ENCODE measurements at regions not wholly inside any gene's neighbourhood (a gene's known extent, or its start where the extent isn't known, plus 50 kb on each side); places are given as distances from the start of the nearest gene placed in this dataset.
A peak's percentile ranks its signal among the peaks of the same experiment; 100 is the strongest.

- Histone ChIP-seq H3K4me3 (no peak overlapping the region), H3K27ac (no peak overlapping the region), H3K4me1 (replicated peaks in 1 of 2) (no peaks in the 10 kb centered on the region)
- in situ Hi-C loops (cut with MboI; ENCODE audit: low pct_unique_long_range_greater_than_20kb in 2 of 9, low sequenced_read_pairs in 9 of 9, unreplicated experiment in 9 of 9) = no loop called here
- 41 to 80% (median 72%) methylated on average over 1 to 6 of the region's 9 CpGs; no CpG with 5 or more reads in 2 of the 10 experiments for WGBS, 10 experiments
- ATAC-seq (replicated peaks in 6 of 8) = peak in 3 of 8 experiments; percentile 22 to 66 (median 40)
Measured at GRCh38 chr5:5017827-5018577, 122.1 kb upstream of the ADAMTS16 start.

GRCh38 chr5:5018578-5018970, 121.6 kb upstream of the ADAMTS16 start:
- no peak overlapping the region for H3K4me3 ChIP-seq
- H3K27ac ChIP-seq = no peak overlapping the region
- peak in 1 of 8 experiments; percentile 20 for ATAC-seq (replicated peaks in 6 of 8)
- in situ Hi-C loops (cut with MboI; ENCODE audit: low pct_unique_long_range_greater_than_20kb in 2 of 9, low sequenced_read_pairs in 9 of 9, unreplicated experiment in 9 of 9) = no loop called here
- no peaks in the 10 kb centered on the region for H3K4me1 ChIP-seq (replicated peaks in 1 of 2)
- WGBS, 10 experiments = 20 to 100% (median 50%) methylated on average over 1 to 4 of the region's 4 CpGs; no CpG with 5 or more reads in 2 of the 10 experiments

GRCh38 chr5:5021436-5021835, 118.7 kb upstream of the ADAMTS16 start:
- WGBS, 10 experiments = 52 to 100% (median 76%) methylated on average over 1 to 5 of the region's 5 CpGs; no CpG with 5 or more reads in 2 of the 10 experiments
- no peak for ATAC-seq (replicated peaks in 6 of 8)
- H3K27ac ChIP-seq = no peak overlapping the region
- H3K4me1 ChIP-seq (replicated peaks in 1 of 2) = no peaks in the 10 kb centered on the region
- in situ Hi-C loops (cut with MboI; ENCODE audit: low pct_unique_long_range_greater_than_20kb in 2 of 9, low sequenced_read_pairs in 9 of 9, unreplicated experiment in 9 of 9) = no loop called here
- no peak overlapping the region for H3K4me3 ChIP-seq

DNA sequence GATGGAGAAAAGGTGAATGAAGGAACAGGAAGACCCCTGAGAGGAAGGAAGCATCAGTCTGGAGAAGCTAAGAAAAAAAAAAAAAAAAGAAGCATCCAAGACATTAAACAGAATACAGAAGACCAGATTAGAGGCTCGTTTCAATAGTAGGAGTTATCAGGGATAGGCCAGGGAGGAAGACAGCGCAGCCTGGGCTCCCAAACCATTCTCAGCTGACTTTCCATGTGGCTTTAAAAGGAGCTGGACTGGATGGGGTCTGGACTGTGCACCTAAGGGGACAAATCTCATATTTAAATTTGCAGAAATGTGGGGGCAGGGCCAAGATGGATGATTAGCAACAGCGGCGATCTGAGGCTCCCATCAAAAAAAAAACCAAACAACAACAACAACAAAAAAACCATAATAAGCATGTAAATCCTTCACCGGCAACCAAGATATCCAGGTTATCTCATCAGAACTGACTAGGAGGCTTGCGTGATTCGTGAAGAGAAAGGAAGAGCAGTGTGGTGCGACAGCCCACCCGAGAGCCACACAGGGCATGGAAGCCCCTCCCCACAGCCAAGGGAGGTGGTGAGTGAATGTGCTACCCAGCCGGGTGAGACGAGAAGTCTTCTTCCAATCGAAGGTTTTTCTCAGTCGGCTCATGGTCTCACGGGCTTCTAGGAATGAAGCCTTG, 114.9 kb upstream of the ADAMTS16 start:
- H3K4me1 ChIP-seq (replicated peaks in 1 of 2) = no peaks in the 10 kb centered on the region
- 71 to 95% (median 79%) methylated on average over 3 to 11 of the region's 14 CpGs; no CpG with 5 or more reads in 2 of the 10 experiments for WGBS, 10 experiments
- ATAC-seq (replicated peaks in 6 of 8) = no peak
- no peak overlapping the region for H3K4me3 ChIP-seq
- in situ Hi-C loops (cut with MboI; ENCODE audit: low pct_unique_long_range_greater_than_20kb in 2 of 9, low sequenced_read_pairs in 9 of 9, unreplicated experiment in 9 of 9) = no loop called here
- H3K27ac ChIP-seq = no peak overlapping the region

- no peak overlapping the region for H3K27ac ChIP-seq
- H3K4me3 ChIP-seq = no peak overlapping the region
- in situ Hi-C loops (cut with MboI; ENCODE audit: low pct_unique_long_range_greater_than_20kb in 2 of 9, low sequenced_read_pairs in 9 of 9, unreplicated experiment in 9 of 9) = no loop called here
- WGBS, 10 experiments = 40 to 97% (median 85%) methylated on average over 4 to 10 of the region's 16 CpGs; no CpG with 5 or more reads in 3 of the 10 experiments
- no peak for ATAC-seq (replicated peaks in 6 of 8)
- no peaks in the 10 kb centered on the region for H3K4me1 ChIP-seq (replicated peaks in 1 of 2)
Measured at GRCh38 chr5:5025774-5026408, 114.2 kb upstream of the ADAMTS16 start.

DNA sequence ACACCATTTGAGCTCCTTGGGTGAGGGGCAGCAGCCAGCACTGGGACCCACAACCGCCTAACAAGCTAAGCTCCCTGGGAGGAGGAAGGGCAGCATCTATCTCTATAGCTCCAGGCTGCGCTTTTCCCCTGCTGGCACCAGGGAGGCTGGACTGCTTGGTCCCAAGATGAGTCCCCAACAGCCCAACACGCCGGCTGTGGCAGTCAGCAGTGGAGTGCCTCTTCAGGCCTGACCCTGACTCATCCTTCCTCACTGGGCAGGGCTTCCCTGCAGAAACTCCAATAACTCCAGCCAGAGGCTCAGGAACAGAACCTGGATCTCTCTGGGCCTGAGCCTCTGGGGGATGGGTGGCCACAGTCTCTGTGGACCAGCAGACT, 113.7 kb upstream of the ADAMTS16 start:
- in situ Hi-C loops (cut with MboI; ENCODE audit: low pct_unique_long_range_greater_than_20kb in 2 of 9, low sequenced_read_pairs in 9 of 9, unreplicated experiment in 9 of 9) = no loop called here
- no peak overlapping the region for H3K4me3 ChIP-seq
- ATAC-seq (replicated peaks in 6 of 8) = no peak
- no peak overlapping the region for H3K27ac ChIP-seq
- H3K4me1 ChIP-seq (replicated peaks in 1 of 2) = no peaks in the 10 kb centered on the region
- WGBS, 10 experiments = 33 to 94% (median 60%) methylated on average over 1 to 3 of the region's 4 CpGs; no CpG with 5 or more reads in 6 of the 10 experiments

GRCh38 chr5:5031665-5032064, 108.5 kb upstream of the ADAMTS16 start:
- Histone ChIP-seq H3K4me3 (no peak overlapping the region), H3K4me1 (replicated peaks in 1 of 2) (no peaks in the 10 kb centered on the region), H3K27ac (no peak overlapping the region)
- in situ Hi-C loops (cut with MboI; ENCODE audit: low pct_unique_long_range_greater_than_20kb in 2 of 9, low sequenced_read_pairs in 9 of 9, unreplicated experiment in 9 of 9) = no loop called here
- no peak for ATAC-seq (replicated peaks in 6 of 8)
- 0 to 90% (median 52%) methylated on average over 1 to 6 of the region's 6 CpGs; no CpG with 5 or more reads in 1 of the 10 experiments for WGBS, 10 experiments

DNA sequence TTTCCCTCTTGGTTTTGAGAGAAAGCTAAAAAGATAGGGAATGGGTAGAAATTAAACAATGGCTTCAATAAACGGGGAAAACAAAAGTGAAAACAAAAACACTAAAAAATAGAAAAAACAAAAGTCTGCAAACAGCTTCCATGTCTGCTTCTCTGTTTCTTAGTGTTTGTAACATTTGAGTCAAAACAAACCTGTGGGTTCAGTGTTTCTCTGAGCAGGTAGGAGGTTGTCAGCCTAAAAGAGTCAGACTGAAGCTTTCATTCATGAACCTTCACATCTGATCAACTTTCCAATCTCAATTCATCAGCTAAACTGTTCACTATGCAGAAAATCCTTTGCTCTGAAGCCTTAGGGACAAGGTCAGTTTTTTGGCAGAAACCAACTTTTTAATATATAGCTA, 102.5 kb upstream of the ADAMTS16 start:
- no peak for ATAC-seq (replicated peaks in 6 of 8)
- 12 to 90% (median 75%) methylated on average over 1 of the region's 1 CpG; no CpG with 5 or more reads in 1 of the 10 experiments for WGBS, 10 experiments
- H3K4me1 ChIP-seq (replicated peaks in 1 of 2) = no peaks in the 10 kb centered on the region
- H3K4me3 ChIP-seq = no peak overlapping the region
- H3K27ac ChIP-seq = no peak overlapping the region
- in situ Hi-C loops (cut with MboI; ENCODE audit: low pct_unique_long_range_greater_than_20kb in 2 of 9, low sequenced_read_pairs in 9 of 9, unreplicated experiment in 9 of 9) = no loop called here

DNA sequence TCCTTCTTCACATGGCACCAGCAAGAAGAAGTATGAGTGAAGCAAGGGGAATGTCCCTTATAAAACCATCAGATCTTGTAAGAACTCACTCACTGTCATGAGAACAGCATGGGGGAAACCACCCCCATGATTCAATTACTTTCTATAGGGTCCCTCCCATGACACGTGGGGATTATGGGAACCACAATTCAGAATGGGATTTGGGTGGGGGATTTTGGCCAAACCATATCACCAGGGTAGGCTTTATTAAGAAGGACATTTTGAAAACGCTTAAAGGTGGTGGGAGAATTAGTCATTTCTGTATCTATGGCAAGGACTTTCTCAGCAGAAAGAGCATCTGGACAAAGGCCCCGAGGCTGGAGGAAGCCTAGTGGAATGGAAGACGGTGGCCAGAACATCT, 100.2 kb upstream of the ADAMTS16 start:
- no peak overlapping the region for H3K27ac ChIP-seq
- in situ Hi-C loops (cut with MboI; ENCODE audit: low pct_unique_long_range_greater_than_20kb in 2 of 9, low sequenced_read_pairs in 9 of 9, unreplicated experiment in 9 of 9) = no loop called here
- no peaks in the 10 kb centered on the region for H3K4me1 ChIP-seq (replicated peaks in 1 of 2)
- no peak for ATAC-seq (replicated peaks in 6 of 8)
- no peak overlapping the region for H3K4me3 ChIP-seq
- 7 to 80% (median 46%) methylated on average over 1 to 3 of the region's 4 CpGs; no CpG with 5 or more reads in 1 of the 10 experiments for WGBS, 10 experiments

DNA sequence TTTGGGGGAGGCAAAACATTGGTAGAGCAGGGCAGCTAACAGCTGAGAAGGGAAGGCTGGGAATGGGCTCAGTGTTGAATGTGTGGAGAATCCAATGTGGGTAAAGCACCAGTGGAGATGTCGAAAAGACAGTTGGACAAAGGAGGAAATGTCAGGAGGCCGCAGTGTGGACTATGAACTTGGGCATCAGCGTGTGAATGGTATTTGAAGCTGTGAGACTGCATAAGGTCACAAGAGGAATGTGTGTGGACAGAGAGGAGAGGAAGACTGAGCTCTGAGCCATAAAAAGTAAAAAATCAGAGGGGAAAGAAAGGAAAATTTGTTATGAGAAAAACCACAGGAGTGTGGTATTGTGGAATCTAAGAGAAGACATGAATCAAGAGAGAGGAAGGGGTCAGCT, 99.4 kb upstream of the ADAMTS16 start:
- H3K4me1 ChIP-seq (replicated peaks in 1 of 2) = no peaks in the 10 kb centered on the region
- WGBS, 10 experiments = 16 to 90% (median 75%) methylated on average over 2 to 3 of the region's 3 CpGs; no CpG with 5 or more reads in 1 of the 10 experiments
- in situ Hi-C loops (cut with MboI; ENCODE audit: low pct_unique_long_range_greater_than_20kb in 2 of 9, low sequenced_read_pairs in 9 of 9, unreplicated experiment in 9 of 9) = no loop called here
- H3K4me3 ChIP-seq = no peak overlapping the region
- ATAC-seq (replicated peaks in 6 of 8) = no peak
- no peak overlapping the region for H3K27ac ChIP-seq

DNA sequence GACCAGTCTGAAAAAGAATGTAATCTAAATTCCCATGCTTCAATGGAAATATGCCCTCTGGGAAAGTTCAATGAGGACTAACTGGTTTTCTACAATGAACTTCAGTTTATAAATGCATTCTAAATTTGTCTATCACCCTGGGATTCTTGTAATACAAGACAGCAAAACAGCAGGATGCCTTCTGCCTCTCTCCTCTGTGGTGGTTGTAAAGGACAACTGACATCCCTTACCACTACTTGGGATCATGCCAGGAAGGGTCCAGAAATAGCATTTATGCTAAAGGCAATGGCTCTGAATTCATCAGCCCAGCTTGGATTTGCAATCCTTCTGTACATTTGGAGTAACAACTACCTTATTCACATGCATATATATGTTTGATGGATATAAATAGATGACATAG, 97.3 kb upstream of the ADAMTS16 start:
- Histone ChIP-seq H3K4me1 (replicated peaks in 1 of 2) (no peaks in the 10 kb centered on the region), H3K27ac (no peak overlapping the region), H3K4me3 (no peak overlapping the region)
- in situ Hi-C loops (cut with MboI; ENCODE audit: low pct_unique_long_range_greater_than_20kb in 2 of 9, low sequenced_read_pairs in 9 of 9, unreplicated experiment in 9 of 9) = no loop called here
- peak in 1 of 8 experiments; percentile 41 for ATAC-seq (replicated peaks in 6 of 8)

- in situ Hi-C loops (cut with MboI; ENCODE audit: low pct_unique_long_range_greater_than_20kb in 2 of 9, low sequenced_read_pairs in 9 of 9, unreplicated experiment in 9 of 9) = no loop called here
- WGBS, 10 experiments = 0 to 43% (median 37%) methylated on average over 1 of the region's 2 CpGs; no CpG with 5 or more reads in 4 of the 10 experiments
- no peaks in the 10 kb centered on the region for H3K4me1 ChIP-seq (replicated peaks in 1 of 2)
- no peak overlapping the region for H3K27ac ChIP-seq
- H3K4me3 ChIP-seq = no peak overlapping the region
- ATAC-seq (replicated peaks in 6 of 8) = no peak
Measured at GRCh38 chr5:5043346-5043745, 96.8 kb upstream of the ADAMTS16 start.

DNA sequence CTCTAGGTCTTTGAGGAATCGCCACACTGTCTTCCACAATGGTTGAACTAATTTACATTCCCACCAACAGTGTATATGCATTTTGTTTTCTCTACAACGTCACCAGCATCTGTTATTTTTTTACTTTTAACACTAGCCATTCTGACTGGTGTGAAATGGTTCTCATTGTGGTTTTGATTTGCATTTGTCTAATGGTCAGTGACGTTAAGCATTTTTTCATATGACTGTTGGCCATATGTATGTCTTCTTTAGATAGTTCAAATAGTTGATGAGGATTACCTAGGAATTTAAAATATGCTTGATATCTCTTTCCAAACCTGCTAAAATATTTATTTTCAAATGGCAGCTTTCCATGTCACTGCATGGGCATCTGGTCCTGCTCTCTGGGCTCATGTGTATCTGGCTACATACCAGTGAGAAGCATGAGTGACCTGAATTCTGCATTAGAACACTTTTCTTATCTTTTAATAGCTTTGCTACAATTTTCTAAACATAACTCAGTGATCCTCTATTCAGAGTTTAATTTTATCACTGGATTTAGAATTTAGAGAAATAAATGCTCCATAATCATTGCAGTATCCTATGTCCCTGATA, 95.8 kb upstream of the ADAMTS16 start:
- no peak overlapping the region for H3K27ac ChIP-seq
- H3K4me1 ChIP-seq (replicated peaks in 1 of 2) = no peaks in the 10 kb centered on the region
- in situ Hi-C loops (cut with MboI; ENCODE audit: low pct_unique_long_range_greater_than_20kb in 2 of 9, low sequenced_read_pairs in 9 of 9, unreplicated experiment in 9 of 9) = no loop called here
- WGBS, 10 experiments = 7 to 100% (median 60%) methylated on average over 2 to 3 of the region's 3 CpGs
- ATAC-seq (replicated peaks in 6 of 8) = peak in 3 of 8 experiments; percentile 18 to 85 (median 20)
- no peak overlapping the region for H3K4me3 ChIP-seq

All from motor neuron (in vitro differentiated cells).